BJ (cell line): ENCODE measurements at regions not wholly inside any gene's neighbourhood (a gene's known extent, or its start where the extent isn't known, plus 50 kb on each side); places are given as distances from the start of the nearest gene placed in this dataset.

Source experiments
- CTCF ChIA-PET: fragments of 350-600 bp; formaldehyde crosslinking; extraction: SDS; loops from one replicate; lab custom pipeline; 2021; ENCODE audit warnings: antibody characterized with exemption, inconsistent platforms; lab: Yijun Ruan, JAX
- POLR2A ChIA-PET: fragments of 300-600 bp; sonication (Branson Sonifier 250); formaldehyde crosslinking; extraction: SDS; loops from one replicate; lab custom pipeline; 2021; ENCODE audit warnings: antibody characterized with exemption; lab: Charles Lee
- DNase-seq: peaks from one replicate; pipeline ENCODE4 v3.0.0-alpha.2; 2011; ENCODE audit warnings: low read depth
- H3K27me3 ChIP-seq: 2 replicates; pipeline ENCODE4 v1.6.0; 2011; ENCODE audit warnings: low read length; ENCODE audit not compliant: control insufficient read depth, insufficient read depth
- H3K36me3 ChIP-seq: 2 replicates; pipeline ENCODE4 v1.5.1; 2011; ENCODE audit warnings: low read length; ENCODE audit not compliant: control insufficient read depth, insufficient read depth
- H3K4me3 ChIP-seq: 2 replicates; pipeline ENCODE4 v1.5.1; 2011; ENCODE audit warnings: low read depth, mild to moderate bottlenecking, control low read depth, low read length
- TF ChIP-seq, protein P1 (sequence below): IDR thresholded peaks from 2 replicates; pipeline ENCODE4 v1.5.1; 2011; ENCODE audit warnings: low read depth, mild to moderate bottlenecking, control low read depth, inconsistent platforms, low read length, moderate library complexity; ENCODE audit not compliant: insufficient read depth

DNA sequence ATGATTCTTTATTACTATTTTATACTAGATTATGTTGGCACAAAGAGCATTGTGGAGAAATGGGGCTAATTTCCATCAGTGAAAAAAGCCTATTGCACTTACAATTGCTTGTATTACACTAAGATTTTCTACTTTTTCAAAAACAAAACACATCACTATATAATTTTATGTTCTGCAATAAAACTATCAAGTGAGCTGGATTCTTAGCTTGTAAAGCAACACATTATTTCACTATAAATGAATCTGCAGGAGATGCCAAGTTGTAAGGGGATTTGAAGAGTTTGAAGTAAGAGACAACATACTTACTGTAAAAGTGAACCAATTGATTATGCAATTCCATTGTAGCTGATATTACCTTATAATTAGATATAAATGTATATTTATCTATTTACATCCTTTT lies 333.3 kb upstream of the SEMA3D start:
- CTCF ChIA-PET: interaction anchor here (0.8 kb wide), 1 partner anchor 479 kb away, joined by 3 read pairs; no protein-coding TSS in a partner anchor
- H3K36me3 ChIP-seq: no peaks in the 10 kb centered on the region
- no peaks in the 10 kb centered on the region for H3K27me3 ChIP-seq
- POLR2A ChIA-PET: no interaction called here
- no peak overlapping the region for H3K4me3 ChIP-seq
- DNase-seq: no peak
- TF ChIP-seq, protein P1, sequence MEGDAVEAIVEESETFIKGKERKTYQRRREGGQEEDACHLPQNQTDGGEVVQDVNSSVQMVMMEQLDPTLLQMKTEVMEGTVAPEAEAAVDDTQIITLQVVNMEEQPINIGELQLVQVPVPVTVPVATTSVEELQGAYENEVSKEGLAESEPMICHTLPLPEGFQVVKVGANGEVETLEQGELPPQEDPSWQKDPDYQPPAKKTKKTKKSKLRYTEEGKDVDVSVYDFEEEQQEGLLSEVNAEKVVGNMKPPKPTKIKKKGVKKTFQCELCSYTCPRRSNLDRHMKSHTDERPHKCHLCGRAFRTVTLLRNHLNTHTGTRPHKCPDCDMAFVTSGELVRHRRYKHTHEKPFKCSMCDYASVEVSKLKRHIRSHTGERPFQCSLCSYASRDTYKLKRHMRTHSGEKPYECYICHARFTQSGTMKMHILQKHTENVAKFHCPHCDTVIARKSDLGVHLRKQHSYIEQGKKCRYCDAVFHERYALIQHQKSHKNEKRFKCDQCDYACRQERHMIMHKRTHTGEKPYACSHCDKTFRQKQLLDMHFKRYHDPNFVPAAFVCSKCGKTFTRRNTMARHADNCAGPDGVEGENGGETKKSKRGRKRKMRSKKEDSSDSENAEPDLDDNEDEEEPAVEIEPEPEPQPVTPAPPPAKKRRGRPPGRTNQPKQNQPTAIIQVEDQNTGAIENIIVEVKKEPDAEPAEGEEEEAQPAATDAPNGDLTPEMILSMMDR: no peak

GRCh38 chr7:85516675-85517074 lies 329.8 kb upstream of the SEMA3D start:
- no peaks in the 10 kb centered on the region for H3K36me3 ChIP-seq
- no peaks in the 10 kb centered on the region for H3K27me3 ChIP-seq
- POLR2A ChIA-PET: no interaction called here
- CTCF ChIA-PET: no interaction called here
- no peak for DNase-seq
- H3K4me3 ChIP-seq: no peak overlapping the region
- TF ChIP-seq, protein P1: no peak

- no peaks in the 10 kb centered on the region for H3K36me3 ChIP-seq
- ChIA-PET CTCF (no interaction called here), POLR2A (no interaction called here)
- TF ChIP-seq, protein P1: no peak
- DNase-seq: no peak
- no peak overlapping the region for H3K4me3 ChIP-seq
- no peaks in the 10 kb centered on the region for H3K27me3 ChIP-seq
Observed at GRCh38 chr7:85512790-85513189, 325.9 kb upstream of the SEMA3D start.

- no peak overlapping the region for H3K4me3 ChIP-seq
- POLR2A ChIA-PET: no interaction called here
- TF ChIP-seq, protein P1: no peak
- CTCF ChIA-PET: no interaction called here
- no peaks in the 10 kb centered on the region for H3K36me3 ChIP-seq
- no peak for DNase-seq
- H3K27me3 ChIP-seq: no peaks in the 10 kb centered on the region
Observed at GRCh38 chr7:85510287-85510686, 323.4 kb upstream of the SEMA3D start.

GRCh38 chr7:85509476-85509875 lies 322.6 kb upstream of the SEMA3D start:
- H3K27me3 ChIP-seq: no peaks in the 10 kb centered on the region
- no peaks in the 10 kb centered on the region for H3K36me3 ChIP-seq
- no peak for DNase-seq
- ChIA-PET CTCF (no interaction called here), POLR2A (interaction anchor here (0.6 kb wide), 1 partner anchor 30 kb away, joined by 3 read pairs; no protein-coding TSS in a partner anchor)
- TF ChIP-seq, protein P1: no peak
- no peak overlapping the region for H3K4me3 ChIP-seq
